B cell (primary cell): ENCODE measurements at regions not wholly inside any gene's neighbourhood (a gene's known extent, or its start where the extent isn't known, plus 50 kb on each side); places are given as distances from the start of the nearest gene placed in this dataset.

Source experiments
- CTCF ChIP-seq: fragments of 200-600 bp; IDR thresholded peaks from one replicate; pipeline ENCODE4 v1.8.0; 2022; ENCODE audit warnings: antibody characterized with exemption, mild to moderate bottlenecking
- EZH2 ChIP-seq: IDR thresholded peaks from 2 replicates; pipeline ENCODE4 v1.6.1; 2012; ENCODE audit warnings: borderline replicate concordance, low read depth, mild to moderate bottlenecking, moderate library complexity, low read length; ENCODE audit not compliant: insufficient read depth, poor library complexity, severe bottlenecking

- no peak for TF ChIP-seq CTCF
- TF ChIP-seq EZH2, result no peak
These were observed 249.3 kb downstream of the TBX18 start for GRCh38 chr6:84515067-84515466.
